ENCODE measurements at regions not wholly inside any gene's neighbourhood (a gene's known extent, or its start where the extent isn't known, plus 50 kb on each side); places are given as distances from the start of the nearest gene placed in this dataset.

GRCh38 chr3:68334367-68334986 is 597.9 kb downstream of the TAFA4 start:
- H3K4me1 ChIP-seq (ENCODE audit: control insufficient read depth, extremely low read depth, insufficient read depth, low read length): no peaks in the 10 kb centered on the region
- DNase-seq (ENCODE audit: low read depth in 2 of 2): no peak
- H3K9me3 ChIP-seq (ENCODE audit: control insufficient read depth, insufficient read depth, low read depth, low read length): no peaks in the 10 kb centered on the region
- no peaks in the 10 kb centered on the region for H3K36me3 ChIP-seq (ENCODE audit: control insufficient read depth, insufficient read depth, low read length)
- no peaks in the 10 kb centered on the region for H3K79me2 ChIP-seq (ENCODE audit: control insufficient read depth, insufficient read depth, low read length)
- no peaks in the 10 kb centered on the region for H4K20me1 ChIP-seq (ENCODE audit: control insufficient read depth, extremely low read depth, insufficient read depth, low read length)
- no peak overlapping the region for H2AFZ ChIP-seq (ENCODE audit: low read length)
- no peak overlapping the region for H3K4me2 ChIP-seq (ENCODE audit: extremely low read depth, insufficient read depth, low read length)
- H3K9ac ChIP-seq (ENCODE audit: insufficient read depth, low read length): no peak overlapping the region
- H3K27me3 ChIP-seq (ENCODE audit: control insufficient read depth, insufficient read depth, low read length): no peaks in the 10 kb centered on the region
- no peak overlapping the region for H3K27ac ChIP-seq (ENCODE audit: insufficient read depth, low read length)
- TF ChIP-seq CTCF (conservative IDR thresholded peaks at IDR 0.05 in 1 of 2, IDR thresholded peaks at IDR 0.05 in 1 of 2; ENCODE audit: low read depth in 1 of 2, low read length in 2 of 2) (no peak), EZH2 (IDR thresholded peaks at IDR 0.05; ENCODE audit: low read length, missing control alignments) (no peak)
- H3K4me3 ChIP-seq (replicated peaks in 1 of 4; ENCODE audit: control extremely low read depth in 1 of 4, insufficient read depth in 1 of 4, low read depth in 3 of 4, low read length in 4 of 4): no peak overlapping the region

GRCh38 chr3:68328049-68328448 is 604.3 kb downstream of the TAFA4 start:
- DNase-seq (ENCODE audit: low read depth in 2 of 2): no peak
- Histone ChIP-seq H3K4me1 (ENCODE audit: control insufficient read depth, extremely low read depth, insufficient read depth, low read length) (no peaks in the 10 kb centered on the region), H3K27ac (ENCODE audit: insufficient read depth, low read length) (no peak overlapping the region), H3K79me2 (ENCODE audit: control insufficient read depth, insufficient read depth, low read length) (no peaks in the 10 kb centered on the region), H3K9me3 (ENCODE audit: control insufficient read depth, insufficient read depth, low read depth, low read length) (no peaks in the 10 kb centered on the region), H3K27me3 (ENCODE audit: control insufficient read depth, insufficient read depth, low read length) (no peaks in the 10 kb centered on the region), H3K4me3 (replicated peaks in 1 of 4; ENCODE audit: control extremely low read depth in 1 of 4, insufficient read depth in 1 of 4, low read depth in 3 of 4, low read length in 4 of 4) (no peak overlapping the region), H2AFZ (ENCODE audit: low read length) (no peak overlapping the region), H4K20me1 (ENCODE audit: control insufficient read depth, extremely low read depth, insufficient read depth, low read length) (no peaks in the 10 kb centered on the region), H3K36me3 (ENCODE audit: control insufficient read depth, insufficient read depth, low read length) (no peaks in the 10 kb centered on the region), H3K9ac (ENCODE audit: insufficient read depth, low read length) (no peak overlapping the region), H3K4me2 (ENCODE audit: extremely low read depth, insufficient read depth, low read length) (no peak overlapping the region)
- TF ChIP-seq CTCF (conservative IDR thresholded peaks at IDR 0.05 in 1 of 2, IDR thresholded peaks at IDR 0.05 in 1 of 2; ENCODE audit: low read depth in 1 of 2, low read length in 2 of 2): no peak

GRCh38 chr3:68315964-68316363 is 616.4 kb downstream of the TAFA4 start:
- H3K79me2 ChIP-seq (ENCODE audit: control insufficient read depth, insufficient read depth, low read length): no peaks in the 10 kb centered on the region
- DNase-seq (ENCODE audit: low read depth in 2 of 2): no peak
- H2AFZ ChIP-seq (ENCODE audit: low read length): no peak overlapping the region
- H3K27ac ChIP-seq (ENCODE audit: insufficient read depth, low read length): no peak overlapping the region
- H4K20me1 ChIP-seq (ENCODE audit: control insufficient read depth, extremely low read depth, insufficient read depth, low read length): no peaks in the 10 kb centered on the region
- H3K36me3 ChIP-seq (ENCODE audit: control insufficient read depth, insufficient read depth, low read length): no peaks in the 10 kb centered on the region
- H3K27me3 ChIP-seq (ENCODE audit: control insufficient read depth, insufficient read depth, low read length): no peaks in the 10 kb centered on the region
- no peaks in the 10 kb centered on the region for H3K9me3 ChIP-seq (ENCODE audit: control insufficient read depth, insufficient read depth, low read depth, low read length)
- H3K9ac ChIP-seq (ENCODE audit: insufficient read depth, low read length): no peak overlapping the region
- H3K4me2 ChIP-seq (ENCODE audit: extremely low read depth, insufficient read depth, low read length): no peak overlapping the region
- H3K4me3 ChIP-seq (replicated peaks in 1 of 4; ENCODE audit: control extremely low read depth in 1 of 4, insufficient read depth in 1 of 4, low read depth in 3 of 4, low read length in 4 of 4): no peak overlapping the region
- H3K4me1 ChIP-seq (ENCODE audit: control insufficient read depth, extremely low read depth, insufficient read depth, low read length): no peaks in the 10 kb centered on the region
- TF ChIP-seq EZH2 (IDR thresholded peaks at IDR 0.05; ENCODE audit: low read length, missing control alignments) (no peak), CTCF (conservative IDR thresholded peaks at IDR 0.05 in 1 of 2, IDR thresholded peaks at IDR 0.05 in 1 of 2; ENCODE audit: low read depth in 1 of 2, low read length in 2 of 2) (no peak)
